GM18909 (cell line): ENCODE measurements at regions not wholly inside any gene's neighbourhood (a gene's known extent, or its start where the extent isn't known, plus 50 kb on each side); places are given as distances from the start of the nearest gene placed in this dataset.
"Not testable (repeated sequence)": the region's sequence is repeated elsewhere in the genome, so short reads cannot be mapped to it uniquely, and the experiment has no call there.

Experiments
- ATAC-seq: cut with Tn5 transposase; IDR thresholded peaks from one replicate; pipeline ENCODE4 v1.9.1; 2021; ENCODE audit warnings: mild to moderate bottlenecking; ENCODE audit not compliant: unreplicated experiment, poor library complexity

GRCh38 chr1:89436856-89437255, 73.0 kb downstream of the GBP6 start:
- no peak for ATAC-seq

GRCh38 chr1:89438301-89438700, 74.4 kb downstream of the GBP6 start:
- not testable (repeated sequence) for ATAC-seq

- no peak for ATAC-seq
These were observed 77.1 kb downstream of the GBP6 start for GRCh38 chr1:89440911-89441310.

GRCh38 chr1:89444791-89445190, 79.8 kb upstream of the LRRC8B start:
- ATAC-seq, result no peak

GRCh38 chr1:89451011-89451410, 73.6 kb upstream of the LRRC8B start:
- no peak for ATAC-seq

GRCh38 chr1:89453123-89453972, 71.3 kb upstream of the LRRC8B start:
- no peak for ATAC-seq

- peak; percentile 56 for ATAC-seq
These were observed 69.6 kb upstream of the LRRC8B start for GRCh38 chr1:89454845-89455521.

- no peak for ATAC-seq
These were observed 67.6 kb upstream of the LRRC8B start for GRCh38 chr1:89457046-89457445.

GRCh38 chr1:89459081-89459480, 65.5 kb upstream of the LRRC8B start:
- ATAC-seq, result no peak

GRCh38 chr1:89460325-89460724, 64.3 kb upstream of the LRRC8B start:
- ATAC-seq, result no peak

- no peak for ATAC-seq
These were observed 62.4 kb upstream of the LRRC8B start for GRCh38 chr1:89462250-89462649.

GRCh38 chr1:89464008-89464407, 60.6 kb upstream of the LRRC8B start:
- ATAC-seq, result no peak

GRCh38 chr1:89465201-89465600, 59.4 kb upstream of the LRRC8B start:
- ATAC-seq, result peak; percentile 79

- ATAC-seq, result no peak
These were observed 58.2 kb upstream of the LRRC8B start for GRCh38 chr1:89466307-89466930.

- no peak for ATAC-seq
These were observed 52.4 kb upstream of the LRRC8B start for GRCh38 chr1:89472253-89472652.

- no peak for ATAC-seq
These were observed 51.7 kb upstream of the LRRC8B start for GRCh38 chr1:89472886-89473417.
